HG02885 (cell line): ENCODE measurements at regions not wholly inside any gene's neighbourhood (a gene's known extent, or its start where the extent isn't known, plus 50 kb on each side); places are given as distances from the start of the nearest gene placed in this dataset.

Source experiments
- ATAC-seq: cut with Tn5 transposase; IDR thresholded peaks from one replicate; pipeline ENCODE4 v1.9.1; 2021; ENCODE audit warnings: mild to moderate bottlenecking; ENCODE audit not compliant: unreplicated experiment, poor library complexity

DNA sequence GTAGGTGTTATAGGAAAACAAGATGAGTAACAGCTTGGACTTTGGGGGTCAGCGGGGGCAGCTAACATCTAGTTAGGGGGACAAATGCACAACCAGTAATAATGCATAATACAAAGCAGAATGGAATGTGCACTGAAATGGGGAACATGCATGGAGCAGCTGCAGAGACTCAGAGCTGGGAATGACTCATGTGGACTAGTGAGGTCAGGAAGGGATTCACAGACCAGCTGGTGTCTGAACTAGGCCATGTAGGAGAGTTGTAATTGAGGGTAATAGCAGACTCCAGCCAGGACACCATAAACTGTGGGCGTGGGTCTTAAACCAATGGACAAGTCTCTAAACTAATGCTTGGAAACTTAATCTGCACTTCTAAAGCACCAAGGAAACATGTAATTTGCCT is 176.8 kb upstream of the ASIC2 start:
- ATAC-seq, result no peak

DNA sequence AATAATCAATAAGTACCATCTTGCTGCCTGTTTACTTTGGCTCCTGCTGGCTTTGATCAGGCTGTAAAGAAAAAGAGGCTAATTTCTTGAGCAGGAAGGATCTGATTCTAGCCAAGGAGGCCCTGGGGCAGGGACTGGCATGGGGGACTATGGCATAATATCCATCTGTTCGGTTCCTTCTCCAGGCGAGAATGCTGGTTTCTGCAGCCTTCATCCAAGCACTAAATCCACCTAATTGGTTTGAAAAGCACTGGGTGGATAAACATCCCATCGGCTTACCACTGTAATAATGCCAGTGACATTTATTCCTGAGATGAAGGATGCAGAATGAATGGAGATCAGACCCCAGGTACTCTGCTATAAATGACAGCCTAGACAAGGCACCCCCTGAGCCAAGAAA is 180.0 kb upstream of the ASIC2 start:
- ATAC-seq, result no peak

DNA sequence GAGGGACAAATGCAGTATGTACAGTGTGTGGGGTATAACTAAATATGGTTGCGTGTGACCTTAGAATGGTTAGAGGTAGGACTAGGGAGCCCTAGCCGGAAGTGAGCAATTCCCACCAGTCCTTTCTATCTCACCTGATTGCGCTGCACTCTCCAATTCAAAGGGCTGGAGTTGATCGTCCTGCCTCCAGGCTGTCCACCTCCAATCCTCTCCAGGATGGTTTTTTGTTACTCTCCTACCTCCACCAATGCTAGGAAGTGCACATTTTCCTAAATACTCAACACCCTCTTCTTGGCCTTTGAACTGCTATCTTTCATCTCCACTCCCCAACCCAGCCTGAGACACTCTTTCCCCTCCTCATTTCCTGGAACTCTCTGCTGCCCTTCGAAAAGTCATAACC is 181.7 kb upstream of the ASIC2 start:
- ATAC-seq, result no peak

DNA sequence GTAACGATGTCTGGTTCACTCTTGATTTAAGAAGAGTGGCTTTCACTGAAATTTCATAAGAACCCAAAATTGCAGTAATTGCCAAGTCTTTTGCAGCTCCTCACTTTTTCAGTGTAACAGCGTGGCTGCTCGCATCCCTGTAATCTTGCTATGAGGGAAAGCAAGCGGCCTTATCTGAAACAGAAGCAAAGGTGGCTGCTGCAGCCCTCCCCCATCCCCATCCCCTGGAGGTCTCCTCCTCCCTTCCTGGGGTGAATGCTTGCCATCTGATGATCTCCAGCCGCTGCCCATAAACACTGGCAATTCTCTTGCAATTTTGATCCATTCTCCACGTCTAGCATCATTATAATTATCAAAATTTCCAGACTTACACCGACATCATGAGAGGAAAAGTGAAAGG is 182.5 kb upstream of the ASIC2 start:
- no peak for ATAC-seq

DNA sequence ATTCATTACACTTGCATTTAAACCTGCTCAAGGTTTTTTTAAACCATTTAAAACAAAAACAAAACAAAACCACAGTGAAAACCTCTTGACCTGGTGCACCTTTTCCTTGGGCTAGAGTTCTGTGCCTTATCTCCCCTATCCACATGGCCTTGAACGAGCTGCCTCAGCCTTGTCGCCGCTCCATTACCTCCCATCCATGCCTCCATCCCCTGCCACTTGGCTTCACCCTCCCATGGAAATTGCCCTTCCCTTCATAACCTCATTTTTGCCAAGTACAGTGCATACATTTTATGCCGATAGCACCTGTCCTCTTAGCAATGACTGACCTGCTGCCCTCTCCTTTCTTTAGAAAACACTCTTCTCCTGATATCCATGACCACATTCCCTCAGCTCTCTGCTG is 188.6 kb upstream of the ASIC2 start:
- ATAC-seq, result no peak

DNA sequence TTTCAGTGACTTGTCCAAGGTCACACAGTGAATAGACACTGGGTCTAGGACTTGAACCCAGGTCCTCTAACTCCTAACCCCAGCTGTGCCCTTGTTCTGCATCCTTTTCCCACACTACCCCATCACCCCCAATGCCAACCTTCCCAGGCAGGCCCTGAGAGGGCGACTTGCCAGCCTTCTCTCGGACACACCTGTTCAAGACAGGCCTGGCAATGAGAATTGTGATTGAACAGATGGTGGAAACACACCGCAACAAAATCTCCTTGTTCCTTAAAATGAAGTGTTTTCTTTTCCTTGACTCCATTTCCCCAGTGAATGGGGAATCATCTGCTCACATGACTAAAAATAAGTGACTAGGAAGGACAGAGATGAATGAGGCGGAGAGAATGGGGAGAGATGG is 189.5 kb upstream of the ASIC2 start:
- no peak for ATAC-seq

DNA sequence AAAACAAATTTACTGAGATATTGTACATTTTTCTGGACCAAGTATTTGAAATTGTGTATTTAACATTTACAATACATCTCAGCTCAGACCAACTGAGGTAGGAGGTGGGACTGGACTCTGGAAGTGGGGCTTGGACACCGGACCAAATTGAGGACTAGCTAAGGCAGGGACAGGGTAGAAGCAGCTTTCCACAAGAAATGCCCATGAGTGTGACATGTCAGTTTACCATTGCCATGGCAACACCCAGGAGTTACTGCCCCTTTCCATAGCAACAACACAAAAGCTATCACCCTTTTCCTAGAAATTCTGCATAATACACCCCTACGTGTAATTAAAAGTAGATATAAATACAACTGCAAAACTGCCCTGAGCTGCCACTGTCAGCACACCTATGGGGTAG is 191.5 kb upstream of the ASIC2 start:
- ATAC-seq, result no peak

DNA sequence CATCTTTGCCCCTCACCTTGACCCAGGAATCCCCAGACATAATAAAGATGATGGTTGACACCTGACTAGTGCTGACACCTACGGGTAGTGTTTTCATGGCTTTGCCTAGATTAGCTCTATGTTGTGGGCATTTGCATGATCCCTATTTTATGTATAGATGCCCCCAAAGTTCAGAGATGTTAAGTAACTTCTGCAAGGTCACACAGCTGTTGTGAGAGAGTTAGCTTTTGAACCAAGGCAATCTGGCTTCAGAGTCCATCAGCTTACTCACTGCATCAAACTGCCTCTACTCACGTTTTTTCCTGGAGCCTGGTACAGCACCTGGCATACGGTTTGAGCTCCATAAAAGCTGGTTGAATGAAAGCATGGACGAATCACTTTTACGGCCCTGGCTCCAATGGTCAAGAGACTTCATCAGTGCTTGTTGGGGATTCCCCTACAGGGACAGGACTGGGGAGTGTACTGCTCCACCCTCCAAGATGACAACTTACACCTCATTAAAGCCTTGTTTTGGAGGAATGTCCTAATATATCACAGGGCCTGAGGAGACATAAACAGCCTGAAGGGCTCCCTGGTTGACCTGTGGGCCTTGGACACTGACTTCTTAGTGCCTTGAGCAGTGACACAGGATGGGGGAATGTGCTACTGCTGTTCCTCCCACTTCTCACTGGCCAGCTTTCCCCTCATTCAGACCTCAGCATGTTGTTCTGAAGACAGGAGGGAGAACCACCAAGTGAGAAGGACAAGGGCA is 193.2 kb upstream of the ASIC2 start:
- no peak for ATAC-seq

DNA sequence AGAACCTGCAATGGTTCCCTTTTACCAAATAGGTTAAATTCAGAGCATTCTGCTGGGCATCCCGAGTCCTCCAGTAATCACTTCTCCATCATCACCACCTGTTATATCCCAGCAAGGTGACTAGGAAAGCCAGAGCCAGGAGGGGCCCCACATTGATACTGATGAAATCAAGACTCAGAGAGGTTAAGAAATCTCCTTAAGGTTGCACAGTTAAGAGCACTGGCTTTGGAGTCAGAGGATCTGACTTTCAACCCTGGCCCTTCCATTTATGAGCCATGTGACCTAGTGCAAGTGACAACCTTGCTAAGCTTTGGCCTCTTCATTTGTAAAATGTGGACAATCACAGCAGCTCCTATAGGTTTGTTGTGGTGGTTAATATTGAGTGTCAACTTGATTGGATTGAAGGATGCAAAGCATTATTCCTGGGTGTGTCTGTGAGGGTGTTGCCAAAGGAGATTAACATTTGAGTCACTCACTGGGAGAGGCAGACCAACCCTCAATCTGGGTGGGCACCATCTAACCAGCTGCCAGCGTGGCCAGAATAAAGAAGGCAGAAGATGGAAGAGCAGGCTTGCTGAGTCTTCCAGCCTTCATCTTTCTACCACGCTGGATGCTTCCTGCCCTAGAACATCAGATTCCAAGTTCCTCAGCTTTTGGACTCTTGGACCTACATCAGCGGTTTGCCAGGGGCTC is 194.2 kb upstream of the ASIC2 start:
- no peak for ATAC-seq

DNA sequence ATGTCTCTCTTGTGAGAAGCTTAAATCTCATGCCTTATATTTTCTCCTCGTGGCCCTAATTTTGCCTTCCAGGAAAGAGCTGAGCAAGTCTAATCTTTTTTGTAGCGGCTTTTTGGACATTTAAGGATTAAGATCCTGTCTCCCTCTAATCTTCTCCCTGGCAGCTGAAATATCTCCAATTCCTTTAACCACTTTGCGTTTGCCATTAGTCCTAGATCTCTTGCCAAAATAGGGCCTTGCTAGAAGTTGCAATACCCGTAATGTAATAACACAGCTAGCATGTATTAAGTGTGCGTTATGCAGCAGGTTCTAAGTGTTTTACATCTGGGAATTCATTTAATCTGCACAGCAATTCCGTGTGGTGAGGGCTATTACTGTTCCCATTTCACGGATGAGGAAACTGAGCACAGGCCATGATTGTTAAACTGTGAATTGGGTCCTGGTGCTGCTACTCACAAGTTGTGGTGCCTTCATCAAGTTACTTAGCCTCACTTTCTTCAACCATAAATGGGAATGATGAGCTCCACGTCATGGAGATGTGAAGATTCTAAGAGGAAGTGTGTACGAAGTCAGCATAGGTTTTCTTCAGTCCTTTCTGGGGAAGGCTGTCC is 198.9 kb upstream of the ASIC2 start:
- ATAC-seq, result no peak

DNA sequence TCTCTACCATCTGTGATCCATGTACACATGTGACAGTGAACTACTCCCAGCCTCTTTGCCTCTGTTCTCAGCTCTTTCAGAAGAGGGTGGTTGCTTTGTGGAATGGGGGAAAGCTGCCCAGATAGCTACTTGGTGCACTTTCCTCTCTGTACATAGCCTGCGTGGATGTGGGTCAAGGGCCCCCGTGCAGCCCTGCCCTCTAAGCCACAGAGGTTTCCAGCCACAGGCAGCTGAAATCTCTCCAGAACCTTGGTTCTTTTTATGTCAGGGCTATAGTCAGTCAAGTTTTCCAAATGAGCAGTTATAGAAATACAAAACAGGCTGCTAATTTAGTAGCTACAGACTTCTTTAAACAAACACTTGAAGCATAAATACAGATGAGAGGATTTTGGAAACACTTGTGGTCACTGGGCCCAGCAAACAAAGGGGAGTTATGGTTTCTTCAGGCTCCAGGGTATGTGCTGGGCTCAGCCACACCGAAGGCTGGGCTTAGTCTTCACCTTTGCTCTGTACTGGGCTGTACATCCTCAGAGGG is 199.7 kb upstream of the ASIC2 start:
- no peak for ATAC-seq

DNA sequence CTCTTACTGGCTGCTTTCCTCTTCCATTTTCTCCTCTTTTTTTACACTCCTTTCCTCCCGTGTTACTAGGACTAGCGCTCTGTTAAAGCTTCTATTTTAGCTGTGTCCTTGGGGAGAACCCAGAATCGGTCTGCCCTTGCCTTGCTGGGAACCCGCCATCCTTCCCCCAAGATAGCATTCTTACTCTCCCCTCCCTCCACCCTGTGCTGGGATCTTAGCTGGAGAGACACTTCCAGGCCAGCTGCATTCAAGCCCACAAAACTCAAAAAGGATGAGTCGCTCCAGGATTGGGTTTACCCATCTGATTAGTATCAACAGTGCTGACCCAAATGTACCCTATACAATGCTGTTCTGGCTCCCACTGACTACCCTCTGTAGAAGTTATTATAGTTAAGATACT is 200.5 kb upstream of the ASIC2 start:
- no peak for ATAC-seq

DNA sequence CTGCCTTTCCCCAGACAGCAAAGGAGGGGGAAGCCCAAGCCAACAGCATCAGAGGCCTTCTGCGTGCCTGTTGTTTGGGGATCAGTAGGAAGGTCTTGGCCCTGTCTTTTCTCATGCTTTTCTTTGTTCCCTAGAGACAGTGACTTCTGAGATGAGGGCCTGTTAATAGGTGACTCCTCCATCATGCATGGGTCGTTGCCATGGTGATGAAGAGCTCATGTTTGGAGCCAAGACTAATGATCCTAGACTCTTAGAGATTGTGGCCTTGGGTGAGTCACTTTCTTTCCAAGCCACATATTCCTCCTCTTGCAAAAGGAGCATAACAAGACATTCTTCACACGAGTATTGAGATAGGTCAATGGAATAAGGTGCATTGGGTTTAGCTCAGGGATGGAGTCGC is 201.1 kb upstream of the ASIC2 start:
- ATAC-seq, result no peak

DNA sequence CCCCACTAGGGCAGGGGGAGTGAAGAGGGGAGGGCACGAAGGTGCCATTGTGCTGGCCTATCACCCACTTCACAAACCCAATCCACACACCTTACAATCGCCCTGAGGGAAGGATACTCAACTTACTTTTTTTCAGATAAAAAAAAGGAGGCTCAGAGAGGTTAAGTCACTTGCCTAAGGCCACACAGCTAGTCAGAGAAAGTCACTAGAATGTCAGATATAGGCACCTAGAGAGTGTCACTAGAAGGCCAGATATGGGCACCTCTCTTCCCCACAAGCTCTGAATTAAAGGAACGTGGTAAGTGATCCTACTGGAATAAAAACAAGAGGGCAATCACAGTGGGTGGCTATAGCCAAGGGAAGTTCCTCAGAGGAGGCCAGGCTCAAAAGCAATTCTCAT is 204.5 kb upstream of the ASIC2 start:
- no peak for ATAC-seq

DNA sequence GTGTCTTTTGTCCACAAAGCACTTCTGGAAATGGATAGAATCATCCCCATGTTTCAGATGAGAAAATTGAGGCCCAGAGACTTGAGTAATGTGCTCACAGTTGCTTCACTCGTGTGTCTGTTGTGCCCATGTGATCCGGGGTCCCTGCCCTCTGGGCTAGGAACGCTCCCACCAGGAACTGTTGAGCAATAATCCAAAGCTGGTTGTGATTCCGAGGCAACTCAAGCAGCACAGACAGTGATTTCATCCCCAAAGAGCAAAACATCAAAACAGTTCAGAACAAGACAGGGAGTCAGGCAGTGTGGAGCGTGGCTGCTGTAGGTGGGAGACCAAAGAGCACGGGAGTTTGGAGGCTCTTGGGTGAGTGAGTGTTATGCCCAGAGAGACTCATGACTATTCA is 205.0 kb upstream of the ASIC2 start:
- ATAC-seq, result no peak

DNA sequence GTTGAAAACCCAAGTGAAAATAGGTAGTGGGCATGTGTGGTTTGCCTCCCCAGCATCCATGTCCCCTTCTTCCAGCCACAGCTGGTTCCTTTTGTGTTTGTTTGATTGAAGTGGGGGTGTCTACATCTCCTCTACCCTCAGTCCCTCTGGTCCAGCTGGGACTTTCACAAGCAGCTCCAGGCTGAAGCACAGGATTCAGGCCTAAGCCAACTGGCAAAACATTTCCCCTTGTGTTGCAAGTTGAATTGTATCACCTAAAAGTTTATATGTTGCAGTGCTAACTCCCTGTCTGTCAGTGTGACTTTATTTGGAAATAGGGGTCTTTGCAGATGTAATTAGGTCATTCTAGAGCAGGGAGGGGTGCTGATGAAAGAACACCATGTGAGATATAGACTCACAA is 205.9 kb upstream of the ASIC2 start:
- no peak for ATAC-seq

DNA sequence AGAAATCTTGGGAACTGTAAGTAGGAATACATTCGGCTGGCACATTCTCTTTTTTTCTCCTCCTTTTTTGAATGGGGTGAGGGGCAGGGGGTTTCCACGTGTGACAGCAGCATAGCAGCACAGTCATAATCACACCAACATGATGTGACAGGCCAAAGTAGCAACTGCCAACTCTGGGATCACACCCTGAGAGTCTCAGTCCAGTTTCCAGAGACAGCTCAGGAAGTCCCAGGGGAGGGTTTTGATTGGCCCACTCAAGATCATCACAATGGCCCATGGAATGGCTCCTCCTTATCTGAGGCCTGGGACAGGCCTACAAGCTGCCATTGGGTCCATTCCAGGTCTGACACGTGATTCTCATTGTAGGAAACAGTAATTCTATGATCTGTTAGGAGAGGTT is 207.1 kb upstream of the ASIC2 start:
- no peak for ATAC-seq

DNA sequence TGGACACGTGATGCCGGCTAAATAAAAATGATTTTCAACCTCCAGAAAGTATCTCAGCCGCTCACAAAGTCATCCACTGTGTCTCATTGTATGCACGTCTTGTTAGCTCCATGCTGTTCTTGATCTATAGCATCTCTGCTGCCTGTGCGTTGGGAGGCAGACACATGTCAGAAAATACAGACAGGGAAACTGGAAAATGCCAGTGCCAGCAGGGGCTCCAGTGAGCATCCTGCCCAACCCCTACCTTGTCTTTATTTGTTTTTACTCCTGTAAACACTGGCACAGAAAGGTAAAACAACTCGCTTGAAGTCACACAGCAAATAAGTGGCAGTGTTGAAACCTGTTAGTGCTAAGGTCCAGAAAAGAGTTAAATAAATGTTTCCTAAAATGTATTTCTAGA is 208.1 kb upstream of the ASIC2 start:
- no peak for ATAC-seq

DNA sequence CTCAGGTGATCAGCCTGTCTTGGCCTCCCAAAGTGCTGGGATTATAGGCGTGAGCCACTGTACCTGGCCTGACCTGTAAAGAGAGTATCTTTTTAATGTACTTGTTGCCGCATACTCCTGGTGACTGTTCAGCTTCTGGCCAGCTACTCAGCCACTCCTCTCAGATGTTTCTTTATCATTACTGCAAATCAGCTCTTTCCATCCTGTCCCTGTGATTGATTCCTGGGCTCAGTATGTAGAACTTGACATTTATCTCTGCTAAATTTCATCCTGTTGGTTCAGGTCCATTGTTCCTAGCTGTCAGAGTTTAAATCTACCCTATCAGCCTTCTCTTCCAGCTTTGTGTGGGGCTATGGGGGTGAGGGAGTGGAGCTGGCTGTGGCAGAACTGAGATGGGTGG is 211.5 kb upstream of the ASIC2 start:
- no peak for ATAC-seq

DNA sequence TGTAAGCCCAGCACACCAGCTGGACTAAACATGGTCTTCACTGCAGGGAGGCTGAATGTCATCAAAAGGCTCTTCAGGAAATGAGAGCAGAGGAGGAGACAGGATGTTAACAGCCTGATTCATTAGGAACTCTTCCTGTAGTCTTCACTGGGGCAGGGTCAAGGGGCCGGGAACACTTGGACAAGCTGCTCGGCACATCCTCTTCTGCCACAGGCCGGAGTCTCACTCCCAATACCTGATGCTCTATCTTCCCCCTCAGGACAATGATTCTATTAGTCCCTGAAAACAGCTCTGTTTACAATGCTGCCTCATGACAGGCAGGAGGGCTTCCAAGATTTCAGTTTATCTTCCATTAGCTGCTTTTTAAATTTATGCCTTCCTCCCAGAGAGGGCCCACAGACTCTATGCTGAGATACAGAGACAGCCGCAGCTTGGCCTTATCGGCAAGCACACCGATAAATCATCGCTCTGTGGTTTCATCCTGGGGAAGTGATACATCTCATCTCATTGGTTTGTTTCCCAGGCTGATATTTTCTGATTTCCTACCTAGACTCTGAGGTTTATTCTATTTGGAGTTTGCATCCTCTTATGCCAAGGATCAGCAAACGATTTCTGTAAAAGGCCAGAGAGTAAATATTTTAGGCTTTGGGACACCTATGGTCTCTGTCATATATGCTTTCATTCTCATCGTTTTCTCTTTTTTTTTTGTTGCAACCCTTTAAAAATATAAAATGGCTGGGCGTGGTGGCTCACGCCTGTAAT is 214.0 kb upstream of the ASIC2 start:
- no peak for ATAC-seq

DNA sequence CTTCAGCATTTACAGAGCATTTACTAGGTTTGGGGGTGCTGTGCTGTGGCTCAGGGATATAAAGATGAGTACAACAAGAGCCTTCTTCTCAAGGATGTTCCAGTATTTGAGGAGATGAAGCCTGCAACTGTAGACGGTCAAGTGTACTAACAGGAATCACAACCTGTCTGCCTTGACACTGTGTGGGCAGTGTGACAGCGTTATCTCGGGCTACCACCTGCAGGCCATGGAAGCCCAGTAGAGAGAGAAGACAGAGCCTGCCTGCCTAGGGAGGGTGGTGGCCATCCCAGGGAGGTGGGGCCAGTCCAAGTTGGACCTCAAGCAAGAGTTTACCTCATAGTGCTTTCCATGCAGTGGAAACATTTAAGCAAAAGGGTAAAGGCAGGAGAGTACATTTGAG is 215.1 kb upstream of the ASIC2 start:
- ATAC-seq, result no peak
